ENCODE measurements at regions not wholly inside any gene's neighbourhood (a gene's known extent, or its start where the extent isn't known, plus 50 kb on each side); places are given as distances from the start of the nearest gene placed in this dataset.

GRCh38 chr10:63922468-63923284, 401.5 kb downstream of the REEP3 start (continued):
- TF ChIP-seq POLR2AphosphoS5 (IDR thresholded peaks at IDR 0.05; ENCODE audit: low read depth) (no peak), REST (IDR thresholded peaks at IDR 0.05; ENCODE audit: unreplicated experiment) (no peak), EZH2phosphoT487 (IDR thresholded peaks at IDR 0.05; ENCODE audit: unreplicated experiment) (no peak), ZNF331 (CRISPR knock-in tag; IDR thresholded peaks at IDR 0.05; ENCODE audit: low read depth) (no peak), EZH2 (IDR thresholded peaks at IDR 0.05; ENCODE audit: low read depth, unreplicated experiment) (no peak), ZNF114 (CRISPR knock-in tag; IDR thresholded peaks at IDR 0.05) (no peak)

- H3K27me3 ChIP-seq (ENCODE audit: insufficient read depth) = no peaks in the 10 kb centered on the region
- H3F3A ChIP-seq (replicated peaks; ENCODE audit: low read depth) = no peaks in the 10 kb centered on the region
- no peaks in the 10 kb centered on the region for H3K9me2 ChIP-seq (ENCODE audit: insufficient read depth)
- Mint-ChIP-seq H3K36me3 (ENCODE audit: low read depth) (no peaks in the 10 kb centered on the region), H3K4me1 (peaks cover 4% of the 10 kb centered on the region; the same call in 2 of the 3 replicates), H3K9me3 (no peaks in the 10 kb centered on the region), H3K4me3 (no peak overlapping the region), H3K27me3 (ENCODE audit: insufficient read depth, low read depth, poor library complexity) (peaks cover 2% of the 10 kb centered on the region), H3K27ac (no peak overlapping the region)
- H3K4me1 ChIP-seq (ENCODE audit: insufficient read depth) = peaks cover 6% of the 10 kb centered on the region; the same call in 1 of the 2 replicates
- no peaks in the 10 kb centered on the region for H3K36me3 ChIP-seq (ENCODE audit: insufficient read depth)
- H2AFZ ChIP-seq = no peak overlapping the region; the same call in 1 of the 2 replicates
- H4K20me1 ChIP-seq (replicated peaks; ENCODE audit: insufficient read depth) = no peaks in the 10 kb centered on the region
- H3K4me3 ChIP-seq = no peak overlapping the region
- no peak overlapping the region for H3K4me2 ChIP-seq
- no peak for ATAC-seq
- no peak overlapping the region for H3K27ac ChIP-seq (ENCODE audit: low read depth)
- no peaks in the 10 kb centered on the region for H3K79me2 ChIP-seq (replicated peaks; ENCODE audit: insufficient read depth)
- DNase-seq (ENCODE audit: low spot score) = no peak
- TF ChIP-seq ETS1 (IDR thresholded peaks at IDR 0.05) (no peak), EZH2 (IDR thresholded peaks at IDR 0.05; ENCODE audit: low read depth, unreplicated experiment) (no peak), JUNB (IDR thresholded peaks at IDR 0.05; ENCODE audit: unreplicated experiment) (no peak), CREB1 (CRISPR knock-in tag; IDR thresholded peaks at IDR 0.05; ENCODE audit: low read depth) (no peak), STAT1 (IDR thresholded peaks at IDR 0.05; ENCODE audit: unreplicated experiment) (no peak), ZNF114 (CRISPR knock-in tag; IDR thresholded peaks at IDR 0.05) (no peak)
Observed at GRCh38 chr10:63929831-63930467, 408.7 kb downstream of the REEP3 start.
